Neural progenitor cell (in vitro differentiated cells): ENCODE measurements at regions not wholly inside any gene's neighbourhood (a gene's known extent, or its start where the extent isn't known, plus 50 kb on each side); places are given as distances from the start of the nearest gene placed in this dataset.
A peak's percentile ranks its signal among the peaks of the same experiment; 100 is the strongest.

Source experiments
- DNase-seq: peaks from one replicate; pipeline ENCODE4 v3.0.0-alpha.2; 2016; ENCODE audit warnings: low spot score
- H2AFZ ChIP-seq: fragments of 200-600 bp; sonication (generic); replicated peaks from 2 replicates; pipeline ENCODE4 v1.6.1; 2016; ENCODE audit warnings: antibody characterized with exemption
- H3F3A ChIP-seq: fragments of 200-600 bp; sonication (generic); 2 replicates; pipeline ENCODE4 v1.6.1; 2016; ENCODE audit warnings: antibody characterized with exemption, low read depth
- H3K27ac ChIP-seq: fragments of 200-600 bp; sonication (generic); 2 replicates; pipeline ENCODE4 v1.5.1; 2016; ENCODE audit warnings: mild to moderate bottlenecking
- H3K27me3 ChIP-seq: fragments of 200-600 bp; sonication (generic); 2 replicates; pipeline ENCODE4 v1.6.1; 2016; ENCODE audit warnings: mild to moderate bottlenecking, moderate library complexity
- H3K36me3 ChIP-seq: fragments of 200-600 bp; sonication (generic); 2 replicates; pipeline ENCODE4 v1.5.1; 2016
- H3K4me1 ChIP-seq: fragments of 200-600 bp; sonication (generic); 2 replicates; pipeline ENCODE4 v1.6.1; 2016; ENCODE audit warnings: mixed run types
- H3K4me2 ChIP-seq: fragments of 200-600 bp; sonication (generic); 2 replicates; pipeline ENCODE4 v1.6.1; 2016
- H3K4me3 ChIP-seq: fragments of 200-600 bp; sonication (generic); 2 replicates; pipeline ENCODE4 v1.5.1; 2016
- H3K79me2 ChIP-seq: fragments of 200-600 bp; sonication (generic); 2 replicates; pipeline ENCODE4 v1.6.1; 2016; ENCODE audit warnings: low read depth
- H3K9ac ChIP-seq: fragments of 200-600 bp; sonication (generic); 2 replicates; pipeline ENCODE4 v1.6.1; 2016
- H3K9me3 ChIP-seq: fragments of 200-600 bp; sonication (generic); 2 replicates; pipeline ENCODE4 v1.5.1; 2016; ENCODE audit warnings: low read depth
- H4K20me1 ChIP-seq: fragments of 200-600 bp; sonication (generic); 2 replicates; pipeline ENCODE4 v1.6.1; 2016; ENCODE audit warnings: low read depth
- H3K27ac Mint-ChIP-seq: 3 replicates; pipeline ENCODE4 v1.8.0; 2021; ENCODE audit warnings: mixed read lengths
- H3K27me3 Mint-ChIP-seq: 2 replicates; pipeline ENCODE4 v1.8.0; 2022; ENCODE audit warnings: low read depth, mild to moderate bottlenecking, inconsistent platforms, moderate library complexity, mixed read lengths; ENCODE audit not compliant: insufficient read depth
- H3K36me3 Mint-ChIP-seq: 3 replicates; pipeline ENCODE4 v1.8.0; 2021; ENCODE audit warnings: mixed read lengths
- H3K4me1 Mint-ChIP-seq: 3 replicates; pipeline ENCODE4 v1.8.0; 2021; ENCODE audit warnings: mixed read lengths
- H3K4me3 Mint-ChIP-seq: 3 replicates; pipeline ENCODE4 v1.8.0; 2021; ENCODE audit warnings: mild to moderate bottlenecking, moderate library complexity, mixed read lengths
- H3K9me3 Mint-ChIP-seq: 3 replicates; pipeline ENCODE4 v1.8.0; 2020; ENCODE audit warnings: mixed read lengths
- CTCF ChIP-seq: fragments of 200-600 bp; sonication (generic); IDR thresholded peaks from 2 replicates; pipeline ENCODE4 v1.5.1; 2017; ENCODE audit warnings: antibody characterized with exemption, mild to moderate bottlenecking
- EZH2 ChIP-seq: fragments of 200-600 bp; sonication (generic); IDR thresholded peaks from 2 replicates; pipeline ENCODE4 v1.6.1; 2017; ENCODE audit warnings: antibody characterized with exemption, mild to moderate bottlenecking, moderate library complexity
- EZH2phosphoT487 ChIP-seq: fragments of 200-600 bp; sonication (generic); IDR thresholded peaks from 2 replicates; pipeline ENCODE4 v1.6.1; 2017; ENCODE audit warnings: antibody characterized with exemption

GRCh38 chr5:142428773-142429473 lies 104.1 kb upstream of the SPRY4 start:
- H3K27ac ChIP-seq, result no peak overlapping the region
- Mint-ChIP-seq H3K27me3 (peaks cover 3% of the 10 kb centered on the region), H3K4me3 (no peak overlapping the region), H3K4me1 (peaks cover 56% of the 10 kb centered on the region), H3K27ac (no peak overlapping the region), H3K9me3 (no peaks in the 10 kb centered on the region), H3K36me3 (peaks cover 2% of the 10 kb centered on the region)
- no peaks in the 10 kb centered on the region for H3K79me2 ChIP-seq
- H4K20me1 ChIP-seq, result no peaks in the 10 kb centered on the region
- H3K36me3 ChIP-seq, result no peaks in the 10 kb centered on the region
- TF ChIP-seq CTCF (no peak), EZH2 (no peak), EZH2phosphoT487 (no peak)
- no peak overlapping the region for H3K4me2 ChIP-seq
- H3K9ac ChIP-seq, result no peak overlapping the region
- H3F3A ChIP-seq, result no peaks in the 10 kb centered on the region
- H3K27me3 ChIP-seq, result no peaks in the 10 kb centered on the region
- peaks cover 18% of the 10 kb centered on the region for H3K4me1 ChIP-seq
- no peak overlapping the region for H3K4me3 ChIP-seq
- DNase-seq, result no peak
- no peaks in the 10 kb centered on the region for H3K9me3 ChIP-seq
- H2AFZ ChIP-seq, result no peak overlapping the region

GRCh38 chr5:142428036-142428772 lies 103.4 kb upstream of the SPRY4 start:
- no peak for DNase-seq
- TF ChIP-seq EZH2 (no peak), EZH2phosphoT487 (no peak), CTCF (no peak)

GRCh38 chr5:142427529-142427928 lies 102.7 kb upstream of the SPRY4 start:
- Histone ChIP-seq H3K79me2 (no peaks in the 10 kb centered on the region), H4K20me1 (no peaks in the 10 kb centered on the region), H3K4me3 (no peak overlapping the region), H3K9ac (no peak overlapping the region), H3K27ac (no peak overlapping the region), H2AFZ (no peak overlapping the region), H3K4me1 (peaks cover 14% of the 10 kb centered on the region), H3K36me3 (no peaks in the 10 kb centered on the region), H3K9me3 (no peaks in the 10 kb centered on the region), H3F3A (no peaks in the 10 kb centered on the region), H3K4me2 (no peak overlapping the region), H3K27me3 (no peaks in the 10 kb centered on the region)
- Mint-ChIP-seq H3K36me3 (peaks cover 5% of the 10 kb centered on the region), H3K9me3 (peaks cover 3% of the 10 kb centered on the region), H3K4me3 (no peak overlapping the region), H3K27ac (peak overlapping the region; percentile 4), H3K4me1 (peaks cover 51% of the 10 kb centered on the region), H3K27me3 (peaks cover 5% of the 10 kb centered on the region)
- TF ChIP-seq CTCF (no peak), EZH2phosphoT487 (no peak), EZH2 (no peak)
- no peak for DNase-seq

More at GRCh38 chr5:142428036-142428772, 103.4 kb upstream of the SPRY4 start:
- H3K9ac ChIP-seq, result no peak overlapping the region
- H3K27me3 ChIP-seq, result no peaks in the 10 kb centered on the region
- H3K36me3 ChIP-seq, result no peaks in the 10 kb centered on the region
- no peak overlapping the region for H3K4me2 ChIP-seq
- H3K9me3 Mint-ChIP-seq, result no peaks in the 10 kb centered on the region
- peaks cover 2% of the 10 kb centered on the region for H3K36me3 Mint-ChIP-seq
- H3K27ac ChIP-seq, result no peak overlapping the region
- no peaks in the 10 kb centered on the region for H4K20me1 ChIP-seq
- no peaks in the 10 kb centered on the region for H3K9me3 ChIP-seq
- H3K4me3 Mint-ChIP-seq, result no peak overlapping the region
- no peaks in the 10 kb centered on the region for H3F3A ChIP-seq
- H3K27me3 Mint-ChIP-seq, result peaks cover 3% of the 10 kb centered on the region
- H2AFZ ChIP-seq, result no peak overlapping the region
- no peak overlapping the region for H3K27ac Mint-ChIP-seq
- peaks cover 14% of the 10 kb centered on the region for H3K4me1 ChIP-seq
- peaks cover 52% of the 10 kb centered on the region for H3K4me1 Mint-ChIP-seq
- no peaks in the 10 kb centered on the region for H3K79me2 ChIP-seq
- no peak overlapping the region for H3K4me3 ChIP-seq
